ENCODE measurements at regions not wholly inside any gene's neighbourhood (a gene's known extent, or its start where the extent isn't known, plus 50 kb on each side); places are given as distances from the start of the nearest gene placed in this dataset.

DNA sequence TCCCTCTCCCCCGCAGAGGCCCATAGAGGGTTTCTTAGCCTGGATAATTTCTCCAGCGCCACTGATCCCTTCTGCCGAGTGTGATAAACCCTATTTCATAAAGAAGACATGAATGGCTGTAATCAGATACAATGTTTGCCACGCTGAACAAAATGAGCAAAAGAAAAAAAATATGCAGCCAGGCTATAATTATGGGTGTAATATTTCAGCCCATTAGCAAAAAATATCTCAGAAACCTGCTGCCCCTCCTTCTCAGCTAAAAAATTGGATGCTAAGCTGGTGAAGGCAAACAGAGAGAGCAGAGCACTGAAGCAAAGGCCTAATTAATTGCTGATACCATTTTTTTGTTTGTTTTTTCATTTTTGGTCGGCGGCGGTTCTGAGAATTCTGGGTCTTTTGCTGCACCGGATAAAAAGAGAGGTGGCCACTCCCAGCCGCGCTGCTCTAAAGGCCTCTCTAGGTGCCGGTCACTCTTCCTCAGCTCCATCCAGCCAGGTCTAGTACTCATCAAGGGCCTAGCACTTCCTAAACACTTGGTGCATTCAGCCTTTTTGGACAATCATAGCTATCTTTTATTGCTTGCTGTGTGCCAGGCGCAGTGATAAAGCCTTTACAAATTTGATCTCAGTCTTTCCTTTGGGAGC lies 128.7 kb upstream of the TLE3 start:
- Histone ChIP-seq H3K9ac (no peak overlapping the region), H4K20me1 (ENCODE audit: low read depth) (no peaks in the 10 kb centered on the region), H3F3A (ENCODE audit: low read depth) (no peaks in the 10 kb centered on the region), H3K9me3 (ENCODE audit: low read depth) (no peaks in the 10 kb centered on the region), H3K79me2 (ENCODE audit: low read depth) (no peaks in the 10 kb centered on the region), H3K27ac (no peak overlapping the region), H3K4me1 (no peaks in the 10 kb centered on the region), H3K36me3 (no peaks in the 10 kb centered on the region), H3K4me3 (no peak overlapping the region), H3K4me2 (no peak overlapping the region), H3K27me3 (no peaks in the 10 kb centered on the region), H2AFZ (replicated peaks) (no peak overlapping the region)
- Mint-ChIP-seq H3K27ac (no peak overlapping the region), H3K9me3 (peaks cover 11% of the 10 kb centered on the region), H3K4me1 (peaks cover 13% of the 10 kb centered on the region), H3K27me3 (ENCODE audit: insufficient read depth, low read depth) (peaks cover 19% of the 10 kb centered on the region), H3K4me3 (no peak overlapping the region), H3K36me3 (no peaks in the 10 kb centered on the region)
- TF ChIP-seq CTCF (IDR thresholded peaks at IDR 0.05) (no peak), EZH2 (IDR thresholded peaks at IDR 0.05) (no peak), EZH2phosphoT487 (IDR thresholded peaks at IDR 0.05) (no peak)
- DNase-seq (ENCODE audit: low spot score): no peak

DNA sequence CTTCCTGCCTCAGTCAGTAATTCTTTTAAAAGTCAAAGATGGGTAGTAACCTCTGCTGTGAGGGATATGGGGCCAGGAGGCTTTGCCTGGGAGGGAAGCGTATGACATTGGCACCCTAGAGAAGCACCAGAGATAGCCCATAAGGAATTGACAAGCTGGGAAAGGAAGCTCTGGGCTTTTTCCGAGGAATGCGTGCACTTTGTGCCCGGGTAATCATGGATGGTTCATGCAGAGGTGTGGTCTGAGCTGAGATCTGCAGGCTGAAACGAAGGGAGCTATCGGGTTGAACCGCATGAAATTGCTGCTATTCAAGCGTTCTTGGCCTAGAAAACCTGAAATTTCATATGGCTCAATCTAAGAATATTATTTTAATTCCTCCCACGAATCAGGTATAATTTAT lies 127.7 kb upstream of the TLE3 start:
- Histone ChIP-seq H3K9me3 (ENCODE audit: low read depth) (no peaks in the 10 kb centered on the region), H3K4me2 (no peak overlapping the region), H3F3A (ENCODE audit: low read depth) (no peaks in the 10 kb centered on the region), H3K27ac (no peak overlapping the region), H3K36me3 (no peaks in the 10 kb centered on the region), H4K20me1 (ENCODE audit: low read depth) (no peaks in the 10 kb centered on the region), H2AFZ (replicated peaks) (no peak overlapping the region), H3K9ac (no peak overlapping the region), H3K4me1 (no peaks in the 10 kb centered on the region), H3K79me2 (ENCODE audit: low read depth) (no peaks in the 10 kb centered on the region), H3K27me3 (no peaks in the 10 kb centered on the region), H3K4me3 (no peak overlapping the region)
- no peak for TF ChIP-seq CTCF (IDR thresholded peaks at IDR 0.05)
- TF ChIP-seq EZH2 (IDR thresholded peaks at IDR 0.05): no peak
- peaks cover 15% of the 10 kb centered on the region for H3K4me1 Mint-ChIP-seq
- H3K4me3 Mint-ChIP-seq: no peak overlapping the region
- peaks cover 19% of the 10 kb centered on the region for H3K27me3 Mint-ChIP-seq (ENCODE audit: insufficient read depth, low read depth)
- H3K27ac Mint-ChIP-seq: no peak overlapping the region
- DNase-seq (ENCODE audit: low spot score): no peak
- peaks cover 9% of the 10 kb centered on the region for H3K9me3 Mint-ChIP-seq
- H3K36me3 Mint-ChIP-seq: no peaks in the 10 kb centered on the region

DNA sequence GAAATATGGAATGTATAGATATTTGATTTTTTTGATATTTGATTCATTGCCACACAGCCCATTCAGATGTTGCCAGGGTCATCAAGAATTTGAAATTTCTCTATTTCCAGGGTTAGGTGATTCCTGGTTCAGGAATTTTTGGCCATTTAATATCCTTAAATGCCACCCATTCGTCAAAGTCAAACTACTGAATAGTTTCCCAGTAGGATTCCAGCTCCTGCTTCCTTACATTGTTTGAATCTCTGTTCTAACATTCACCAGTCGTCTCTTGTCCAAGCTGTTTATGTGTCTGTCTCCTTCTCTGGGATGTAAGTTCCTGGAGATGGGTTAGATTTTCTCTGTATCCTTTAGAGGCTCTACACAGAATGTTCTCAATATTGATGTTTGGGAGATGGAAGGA lies 124.9 kb upstream of the TLE3 start:
- Mint-ChIP-seq H3K4me3 (no peak overlapping the region), H3K9me3 (no peaks in the 10 kb centered on the region), H3K27me3 (ENCODE audit: insufficient read depth, low read depth) (peaks cover 17% of the 10 kb centered on the region), H3K27ac (no peak overlapping the region), H3K36me3 (no peaks in the 10 kb centered on the region), H3K4me1 (peaks cover 40% of the 10 kb centered on the region)
- Histone ChIP-seq H3K27me3 (no peaks in the 10 kb centered on the region), H3K4me3 (no peak overlapping the region), H3K27ac (no peak overlapping the region), H3K79me2 (ENCODE audit: low read depth) (no peaks in the 10 kb centered on the region), H3F3A (ENCODE audit: low read depth) (peaks cover 14% of the 10 kb centered on the region), H3K4me2 (no peak overlapping the region), H3K9ac (no peak overlapping the region), H2AFZ (replicated peaks) (no peak overlapping the region), H3K9me3 (ENCODE audit: low read depth) (no peaks in the 10 kb centered on the region), H3K4me1 (peaks cover 17% of the 10 kb centered on the region), H3K36me3 (no peaks in the 10 kb centered on the region), H4K20me1 (ENCODE audit: low read depth) (no peaks in the 10 kb centered on the region)
- DNase-seq (ENCODE audit: low spot score): no peak
- TF ChIP-seq EZH2 (IDR thresholded peaks at IDR 0.05): no peak
- no peak for TF ChIP-seq EZH2phosphoT487 (IDR thresholded peaks at IDR 0.05)
- no peak for TF ChIP-seq CTCF (IDR thresholded peaks at IDR 0.05)
